SK-N-MC (cell line): ENCODE measurements at regions not wholly inside any gene's neighbourhood (a gene's known extent, or its start where the extent isn't known, plus 50 kb on each side); places are given as distances from the start of the nearest gene placed in this dataset.

Experiments
- DNase-seq: peaks from one replicate; pipeline ENCODE4 v3.0.0-alpha.2; 2011; ENCODE audit warnings: low read depth, low spot score
- H3K27ac ChIP-seq: fragments of 200-600 bp; sonication (generic); 2 replicates; pipeline ENCODE4 v1.5.1; 2016; ENCODE audit warnings: mixed run types
- H3K36me3 ChIP-seq: fragments of 200-600 bp; sonication (generic); 2 replicates; pipeline ENCODE4 v1.6.1; 2017; ENCODE audit warnings: antibody characterized with exemption, low read length, mixed read lengths; ENCODE audit not compliant: insufficient read depth
- H3K4me3 ChIP-seq: fragments of 200-600 bp; sonication (generic); 2 replicates; pipeline ENCODE4 v1.5.1; 2016
- H3K9ac ChIP-seq: fragments of 200-600 bp; sonication (generic); 2 replicates; pipeline ENCODE4 v1.8.0; 2017; ENCODE audit warnings: mixed run types, mixed read lengths; ENCODE audit not compliant: insufficient read length
- H3K9me3 ChIP-seq: fragments of 200-600 bp; sonication (generic); 2 replicates; pipeline ENCODE4 v1.6.1; 2017; ENCODE audit warnings: low read depth, mild to moderate bottlenecking, antibody characterized with exemption, low read length, moderate library complexity, mixed read lengths
- EZH2 ChIP-seq: fragments of 200-600 bp; sonication (generic); IDR thresholded peaks from one replicate; pipeline ENCODE4 v1.6.1; 2017; ENCODE audit warnings: antibody characterized with exemption
- FOXP2 ChIP-seq: optimal IDR thresholded peaks from 2 replicates; pipeline ENCODE3; 2011; ENCODE audit warnings: mild to moderate bottlenecking, moderate library complexity; ENCODE audit not compliant: insufficient read depth; ENCODE audit errors: extremely low read length, control extremely low read depth
- POLR2AphosphoS5 ChIP-seq: IDR thresholded peaks from 2 replicates; pipeline ENCODE4 v1.6.1; 2012; ENCODE audit warnings: mild to moderate bottlenecking, low read depth, low read length, borderline replicate concordance

- Histone ChIP-seq H3K9me3 (no peaks in the 10 kb centered on the region), H3K9ac (no peak overlapping the region), H3K4me3 (no peak overlapping the region), H3K36me3 (no peaks in the 10 kb centered on the region), H3K27ac (no peak overlapping the region)
- no peak for DNase-seq
- no peak for TF ChIP-seq FOXP2
- TF ChIP-seq POLR2AphosphoS5 = no peak
- no peak for TF ChIP-seq EZH2
Observed at GRCh38 chr4:19358015-19358414, 893.7 kb upstream of the SLIT2 start.

- Histone ChIP-seq H3K9ac (no peak overlapping the region), H3K36me3 (no peaks in the 10 kb centered on the region), H3K9me3 (no peaks in the 10 kb centered on the region), H3K4me3 (no peak overlapping the region), H3K27ac (no peak overlapping the region)
- no peak for TF ChIP-seq EZH2
- TF ChIP-seq POLR2AphosphoS5 = no peak
- TF ChIP-seq FOXP2 = no peak
- no peak for DNase-seq
Observed at GRCh38 chr4:19349416-19349815, 902.3 kb upstream of the SLIT2 start.

DNA sequence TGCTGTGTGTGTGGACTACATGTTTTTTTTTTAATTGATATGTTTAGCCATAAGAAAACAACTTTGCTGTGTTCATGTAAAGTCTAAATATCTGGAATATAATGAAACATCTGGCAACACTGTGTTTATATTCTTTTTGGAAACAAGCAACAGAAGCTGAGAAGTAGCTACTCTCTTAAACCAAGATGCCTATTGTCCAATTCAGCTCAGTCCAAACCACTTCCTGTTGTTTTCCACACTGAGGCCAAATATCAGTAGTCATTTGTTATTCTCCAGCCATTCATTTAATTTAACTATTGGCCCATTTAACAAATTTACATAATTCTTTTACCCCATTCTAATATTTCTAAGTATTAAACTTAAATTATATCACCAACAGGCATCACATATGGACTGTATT, 903.0 kb upstream of the SLIT2 start:
- Histone ChIP-seq H3K36me3 (no peaks in the 10 kb centered on the region), H3K4me3 (no peak overlapping the region), H3K27ac (no peak overlapping the region), H3K9me3 (no peaks in the 10 kb centered on the region), H3K9ac (no peak overlapping the region)
- DNase-seq = no peak
- TF ChIP-seq EZH2 (no peak), FOXP2 (no peak), POLR2AphosphoS5 (no peak)

DNA sequence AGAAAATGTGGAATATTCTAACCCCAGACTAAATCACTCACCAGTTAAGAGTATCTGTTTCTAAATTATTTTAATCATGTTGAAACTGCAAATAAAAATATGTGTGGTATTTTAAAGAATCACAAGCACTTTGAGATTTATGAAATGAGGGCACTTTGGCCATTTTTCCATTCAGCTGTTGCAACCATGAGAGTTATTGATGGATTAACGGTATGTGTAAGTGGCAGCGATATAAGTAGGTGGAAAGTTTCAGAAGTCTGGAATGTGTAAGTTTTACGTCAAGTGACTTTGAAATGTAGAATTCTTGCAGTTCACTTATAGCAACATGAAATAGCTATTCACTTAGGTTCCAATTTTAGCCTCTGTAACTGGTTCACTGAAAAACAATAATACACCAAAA, 905.1 kb upstream of the SLIT2 start:
- Histone ChIP-seq H3K27ac (no peak overlapping the region), H3K9me3 (no peaks in the 10 kb centered on the region), H3K4me3 (no peak overlapping the region), H3K36me3 (no peaks in the 10 kb centered on the region), H3K9ac (no peak overlapping the region)
- no peak for DNase-seq
- TF ChIP-seq FOXP2 (no peak), POLR2AphosphoS5 (no peak)

- no peak for TF ChIP-seq EZH2
- TF ChIP-seq FOXP2 = no peak
- TF ChIP-seq POLR2AphosphoS5 = no peak
- DNase-seq = no peak
- H3K36me3 ChIP-seq = no peaks in the 10 kb centered on the region
- H3K9me3 ChIP-seq = no peaks in the 10 kb centered on the region
- no peak overlapping the region for H3K4me3 ChIP-seq
- no peak overlapping the region for H3K9ac ChIP-seq
- H3K27ac ChIP-seq = no peak overlapping the region
Observed at GRCh38 chr4:19329631-19330030, 922.1 kb upstream of the SLIT2 start.

GRCh38 chr4:19329077-19329476, 922.6 kb upstream of the SLIT2 start:
- Histone ChIP-seq H3K9ac (no peak overlapping the region), H3K9me3 (no peaks in the 10 kb centered on the region), H3K36me3 (no peaks in the 10 kb centered on the region), H3K4me3 (no peak overlapping the region), H3K27ac (no peak overlapping the region)
- DNase-seq = no peak
- TF ChIP-seq FOXP2 = no peak
- no peak for TF ChIP-seq POLR2AphosphoS5
- TF ChIP-seq EZH2 = no peak

GRCh38 chr4:19327364-19327763, 924.3 kb upstream of the SLIT2 start:
- no peak overlapping the region for H3K4me3 ChIP-seq
- no peaks in the 10 kb centered on the region for H3K36me3 ChIP-seq
- DNase-seq = no peak
- H3K9ac ChIP-seq = no peak overlapping the region
- H3K27ac ChIP-seq = no peak overlapping the region
- no peaks in the 10 kb centered on the region for H3K9me3 ChIP-seq
- TF ChIP-seq POLR2AphosphoS5 = no peak
- TF ChIP-seq EZH2 = no peak
- TF ChIP-seq FOXP2 = no peak

DNA sequence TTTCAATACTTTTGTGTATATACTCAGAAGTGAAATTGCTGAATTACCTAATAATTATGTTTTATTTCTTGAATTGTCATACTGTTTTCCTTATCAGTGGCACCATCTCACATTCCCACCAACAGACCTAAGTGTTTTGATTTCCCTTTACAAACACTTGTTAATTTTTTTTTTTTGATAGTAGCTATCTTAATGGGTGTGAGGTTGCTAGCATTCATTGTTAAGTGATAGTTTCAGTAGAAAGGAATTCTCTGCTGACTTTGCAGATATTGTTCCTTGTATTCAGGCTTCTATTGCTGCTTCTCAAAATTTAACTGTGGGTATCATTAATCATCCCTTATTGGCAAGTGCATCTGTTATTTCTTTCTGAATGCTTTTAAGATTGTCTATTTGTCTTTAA, 927.5 kb upstream of the SLIT2 start:
- DNase-seq = no peak
- no peak overlapping the region for H3K9ac ChIP-seq
- H3K9me3 ChIP-seq = no peaks in the 10 kb centered on the region
- H3K27ac ChIP-seq = no peak overlapping the region
- H3K4me3 ChIP-seq = no peak overlapping the region
- H3K36me3 ChIP-seq = no peaks in the 10 kb centered on the region
- no peak for TF ChIP-seq FOXP2
- no peak for TF ChIP-seq EZH2
- TF ChIP-seq POLR2AphosphoS5 = no peak

- Histone ChIP-seq H3K9me3 (no peaks in the 10 kb centered on the region), H3K27ac (no peak overlapping the region)
- no peak for DNase-seq
Observed at GRCh38 chr4:19319607-19320006, 932.1 kb upstream of the SLIT2 start.

More at GRCh38 chr4:19319607-19320006, 932.1 kb upstream of the SLIT2 start:
- H3K36me3 ChIP-seq = no peaks in the 10 kb centered on the region
- TF ChIP-seq FOXP2 (no peak), POLR2AphosphoS5 (no peak)
- no peak overlapping the region for H3K9ac ChIP-seq
- H3K4me3 ChIP-seq = no peak overlapping the region
